SK-N-SH (cell line): ENCODE measurements at regions not wholly inside any gene's neighbourhood (a gene's known extent, or its start where the extent isn't known, plus 50 kb on each side); places are given as distances from the start of the nearest gene placed in this dataset.

Source experiments
- CTCF ChIA-PET: fragments of 300-600, 350-600 bp; formaldehyde crosslinking; extraction: SDS; loops from one replicate; lab custom pipeline; 2021; lab: Yijun Ruan, JAX
- POLR2A ChIA-PET: fragments of 350-600 bp; sonication (Branson Sonifier 250); formaldehyde crosslinking; extraction: SDS; loops from one replicate; lab custom pipeline; 2020; ENCODE audit warnings: antibody characterized with exemption, inconsistent platforms; lab: Yijun Ruan, JAX
- DNase-seq: peaks from one replicate; pipeline ENCODE4 v3.0.0; 2012
- H2AFZ ChIP-seq: fragments of 200-600 bp; sonication (generic); 2 replicates; pipeline ENCODE4 v1.8.1; 2016; ENCODE audit warnings: antibody characterized with exemption, mild to moderate bottlenecking, low read depth
- H3F3A ChIP-seq: fragments of 200-600 bp; sonication (generic); replicated peaks from 2 replicates; pipeline ENCODE3; 2016; ENCODE audit warnings: antibody characterized with exemption, mild to moderate bottlenecking; ENCODE audit not compliant: insufficient read depth
- H3K27ac ChIP-seq, 2 experiments: fragments of 200-500 bp in 1 of 2; fragments of 200-600 bp in 1 of 2; sonication (Bioruptor generic) in 1 of 2; sonication (generic), shearing (Covaris generic) in 1 of 2; 2 replicates each; pipeline versions ENCODE4 v1.5.1 to v1.6.1; 2014 to 2016; ENCODE audit warnings: low read depth in 2 of 2, inconsistent platforms in 1 of 2, low read length in 1 of 2, mild to moderate bottlenecking in 1 of 2, mixed read lengths in 1 of 2
- H3K27me3 ChIP-seq: fragments of 200-600 bp; sonication (generic), shearing (Covaris generic); 2 replicates; pipeline ENCODE4 v1.6.1; 2016; ENCODE audit warnings: mixed run types; ENCODE audit not compliant: insufficient read depth
- H3K36me3 ChIP-seq, 2 experiments: fragments of 200-500 bp in 1 of 2; fragments of 200-600 bp in 1 of 2; sonication (Bioruptor generic) in 1 of 2; sonication (generic) in 1 of 2; replicated peaks in 1 of 2; 2 replicates each; pipeline versions ENCODE3 to v1.5.1; 2014 to 2016; ENCODE audit warnings: low read length in 1 of 2, mild to moderate bottlenecking in 1 of 2; ENCODE audit not compliant: insufficient read depth in 2 of 2, control insufficient read depth in 1 of 2
- H3K4me1 ChIP-seq, 2 experiments: fragments of 200-500 bp in 1 of 2; fragments of 200-600 bp in 1 of 2; sonication (Bioruptor generic) in 1 of 2; sonication (generic), shearing (Covaris generic) in 1 of 2; 2 replicates each; pipeline versions ENCODE4 v1.5.1 to v1.6.1; 2014 to 2016; ENCODE audit warnings: low read depth in 1 of 2, low read length in 1 of 2, mixed run types in 1 of 2; ENCODE audit not compliant: insufficient read depth in 2 of 2, control insufficient read depth in 1 of 2
- H3K4me2 ChIP-seq: fragments of 200-600 bp; sonication (generic), shearing (Covaris generic); 2 replicates; pipeline ENCODE4 v1.6.1; 2017; ENCODE audit warnings: mixed run types
- H3K4me3 ChIP-seq, 2 experiments: fragments of 200-500 bp in 1 of 2; fragments of 200-600 bp in 1 of 2; sonication (Bioruptor generic) in 1 of 2; sonication (generic), shearing (Covaris generic) in 1 of 2; 2 replicates each; pipeline versions ENCODE4 v1.5.1 to v1.8.1; 2014 to 2016; ENCODE audit warnings: low read depth in 2 of 2, inconsistent platforms in 1 of 2, low read length in 1 of 2, mild to moderate bottlenecking in 1 of 2, mixed read lengths in 1 of 2, moderate library complexity in 1 of 2
- H3K79me2 ChIP-seq: fragments of 200-600 bp; sonication (generic); 2 replicates; pipeline ENCODE4 v1.8.1; 2017; ENCODE audit warnings: mild to moderate bottlenecking; ENCODE audit not compliant: insufficient read depth
- H3K9ac ChIP-seq: fragments of 200-600 bp; sonication (generic); 2 replicates; pipeline ENCODE4 v1.6.1; 2017; ENCODE audit warnings: mixed run types
- H3K9me2 ChIP-seq: fragments of 200-600 bp; sonication (generic); 2 replicates; pipeline ENCODE4 v1.6.1; 2017; ENCODE audit warnings: mixed run types
- H3K9me3 ChIP-seq: fragments of 200-600 bp; sonication (generic); 2 replicates; pipeline ENCODE4 v1.6.1; 2017; ENCODE audit warnings: mixed run types, mild to moderate bottlenecking, moderate library complexity
- H4K20me1 ChIP-seq: fragments of 200-600 bp; sonication (generic); 2 replicates; pipeline ENCODE4 v1.6.1; 2017; ENCODE audit warnings: mild to moderate bottlenecking, mixed run types; ENCODE audit not compliant: insufficient read depth
- ELF1 ChIP-seq: IDR thresholded peaks from 2 replicates; pipeline ENCODE4 v1.4.0; 2012
- EP300 ChIP-seq, 2 experiments: IDR thresholded peaks; 2 replicates each; pipeline versions ENCODE4 v1.4.0 to v1.6.1; 2012; ENCODE audit warnings: borderline replicate concordance in 1 of 2, low read depth in 1 of 2, low read length in 1 of 2
- EZH2phosphoT487 ChIP-seq: fragments of 200-600 bp; sonication (generic); IDR thresholded peaks from 2 replicates; pipeline ENCODE4 v1.6.1; 2017; ENCODE audit warnings: low read depth, mixed run types, mild to moderate bottlenecking, antibody characterized with exemption, moderate library complexity, borderline replicate concordance
- GABPA ChIP-seq: IDR thresholded peaks from 2 replicates; pipeline ENCODE4 v1.4.0; 2012; ENCODE audit warnings: low read depth, mild to moderate bottlenecking
- IRF3 ChIP-seq: fragments of 150-350 bp; IDR thresholded peaks from 2 replicates; pipeline ENCODE4 v1.6.1; 2016; ENCODE audit warnings: mild to moderate bottlenecking, low read depth, low read length
- MEF2A ChIP-seq: IDR thresholded peaks from 2 replicates; pipeline ENCODE4 v1.4.0; 2012; ENCODE audit warnings: low read depth, borderline replicate concordance
- NFIC ChIP-seq: IDR thresholded peaks from 2 replicates; pipeline ENCODE4 v1.4.0; 2012; ENCODE audit warnings: borderline replicate concordance
- NRF1 ChIP-seq: IDR thresholded peaks from 2 replicates; pipeline ENCODE4 v1.6.1; 2012; ENCODE audit warnings: low read depth, mild to moderate bottlenecking, low read length
- RAD21 ChIP-seq: IDR thresholded peaks from 2 replicates; pipeline ENCODE4 v1.6.1; 2012; ENCODE audit warnings: mild to moderate bottlenecking, low read length
- RCOR1 ChIP-seq: fragments of 150-350 bp; IDR thresholded peaks from 2 replicates; pipeline ENCODE4 v1.6.1; 2017; ENCODE audit warnings: antibody characterized with exemption, low read length
- RFX5 ChIP-seq: IDR thresholded peaks from 2 replicates; pipeline ENCODE4 v1.6.1; 2012; ENCODE audit warnings: mild to moderate bottlenecking, improper control_type of control experiment, low read length
- RXRA ChIP-seq: IDR thresholded peaks from 2 replicates; pipeline ENCODE4 v1.4.0; 2012; ENCODE audit warnings: low read depth, mild to moderate bottlenecking, borderline replicate concordance
- SIN3A ChIP-seq: IDR thresholded peaks from 2 replicates; pipeline ENCODE4 v1.6.1; 2012; ENCODE audit warnings: low read depth, mild to moderate bottlenecking, low read length, moderate library complexity, borderline replicate concordance
- SMC3 ChIP-seq: IDR thresholded peaks from 2 replicates; pipeline ENCODE4 v1.6.1; 2012; ENCODE audit warnings: low read depth, low read length, improper control_type of control experiment
- TAF1 ChIP-seq: IDR thresholded peaks from 2 replicates; pipeline ENCODE4 v1.6.1; 2012; ENCODE audit warnings: low read depth, mild to moderate bottlenecking, low read length, moderate library complexity, borderline replicate concordance
- USF1 ChIP-seq: IDR thresholded peaks from 2 replicates; pipeline ENCODE4 v1.4.0; 2012; ENCODE audit warnings: low read depth, borderline replicate concordance
- USF2 ChIP-seq: fragments of 150-350 bp; IDR thresholded peaks from 2 replicates; pipeline ENCODE4 v1.6.1; 2017; ENCODE audit warnings: antibody characterized with exemption, low read length, low read depth, borderline replicate concordance
- YY1 ChIP-seq: IDR thresholded peaks from 2 replicates; pipeline ENCODE4 v1.4.0; 2012; ENCODE audit warnings: low read depth, mild to moderate bottlenecking
- WGBS: methylation state at CpG from one replicate; pipeline ENCODE4 v1.1.6; 2017; ENCODE audit warnings: low lambda C conversion rate; 5-methylcytosine and 5-hydroxymethylcytosine counted together

- Histone ChIP-seq H3K36me3 (no peaks in the 10 kb centered on the region), H4K20me1 (no peaks in the 10 kb centered on the region), H3K27me3 (no peaks in the 10 kb centered on the region), H2AFZ (no peak overlapping the region)
- TF ChIP-seq NFIC (no peak), ELF1 (no peak), MEF2A (no peak)
- TF ChIP-seq, all 33 proteins: peak for 0
- no peaks in the 10 kb centered on the region for H3K9me2 ChIP-seq
- CTCF ChIA-PET: no interaction called here
- H3K9ac ChIP-seq: no peak overlapping the region
- no peak for DNase-seq
- no peak overlapping the region for H3K4me3 ChIP-seq
- no peak overlapping the region for H3K4me2 ChIP-seq
- H3K4me1 ChIP-seq: no peaks in the 10 kb centered on the region
- POLR2A ChIA-PET: no interaction called here
- no peaks in the 10 kb centered on the region for H3K79me2 ChIP-seq
- WGBS: 40% methylated on average over 6 of the region's 6 CpGs
- H3F3A ChIP-seq: no peaks in the 10 kb centered on the region
- H3K9me3 ChIP-seq: no peaks in the 10 kb centered on the region
- H3K27ac ChIP-seq: no peak overlapping the region
Observed at GRCh38 chr2:14188446-14188845, 444.1 kb upstream of the LRATD1 start.

- CTCF ChIA-PET: no interaction called here
- WGBS: 24% methylated on average over 2 of the region's 2 CpGs
Observed at GRCh38 chr2:14189929-14190328, 442.6 kb upstream of the LRATD1 start.

More at GRCh38 chr2:14189929-14190328, 442.6 kb upstream of the LRATD1 start:
- H4K20me1 ChIP-seq: no peaks in the 10 kb centered on the region
- H3K27ac ChIP-seq: no peak overlapping the region
- H3K36me3 ChIP-seq: no peaks in the 10 kb centered on the region
- H3K4me1 ChIP-seq: no peaks in the 10 kb centered on the region
- H3K4me3 ChIP-seq: no peak overlapping the region
- no peaks in the 10 kb centered on the region for H3K79me2 ChIP-seq
- no peak for DNase-seq
- 0 out of 2 replicates have a peak overlapping the region, but pooled peaks have one; percentile 30 for H2AFZ ChIP-seq
- TF ChIP-seq RAD21 (no peak), RCOR1 (no peak), YY1 (no peak), SIN3A (no peak), GABPA (no peak), RFX5 (no peak), RXRA (no peak), EZH2phosphoT487 (no peak), IRF3 (no peak), SMC3 (no peak), USF2 (no peak), TAF1 (no peak), USF1 (no peak), NRF1 (no peak), NFIC (no peak), EP300 (IDR thresholded peaks at IDR 0.05; ENCODE audit: borderline replicate concordance in 1 of 2, low read depth in 1 of 2, low read length in 1 of 2) (no peak)
- H3K9ac ChIP-seq: no peak overlapping the region
- H3K4me2 ChIP-seq: no peak overlapping the region; the same call in 1 of the 2 replicates
- H3F3A ChIP-seq: no peaks in the 10 kb centered on the region
- H3K27me3 ChIP-seq: no peaks in the 10 kb centered on the region
- no peaks in the 10 kb centered on the region for H3K9me2 ChIP-seq
- H3K9me3 ChIP-seq: no peaks in the 10 kb centered on the region
- POLR2A ChIA-PET: no interaction called here
